ENCODE measurements at regions not wholly inside any gene's neighbourhood (a gene's known extent, or its start where the extent isn't known, plus 50 kb on each side); places are given as distances from the start of the nearest gene placed in this dataset.
A peak's percentile ranks its signal among the peaks of the same experiment; 100 is the strongest.

- no peak for DNase-seq (ENCODE audit: low spot score)
Observed at GRCh38 chr2:196361606-196362326, 190.4 kb upstream of the STK17B start.

DNA sequence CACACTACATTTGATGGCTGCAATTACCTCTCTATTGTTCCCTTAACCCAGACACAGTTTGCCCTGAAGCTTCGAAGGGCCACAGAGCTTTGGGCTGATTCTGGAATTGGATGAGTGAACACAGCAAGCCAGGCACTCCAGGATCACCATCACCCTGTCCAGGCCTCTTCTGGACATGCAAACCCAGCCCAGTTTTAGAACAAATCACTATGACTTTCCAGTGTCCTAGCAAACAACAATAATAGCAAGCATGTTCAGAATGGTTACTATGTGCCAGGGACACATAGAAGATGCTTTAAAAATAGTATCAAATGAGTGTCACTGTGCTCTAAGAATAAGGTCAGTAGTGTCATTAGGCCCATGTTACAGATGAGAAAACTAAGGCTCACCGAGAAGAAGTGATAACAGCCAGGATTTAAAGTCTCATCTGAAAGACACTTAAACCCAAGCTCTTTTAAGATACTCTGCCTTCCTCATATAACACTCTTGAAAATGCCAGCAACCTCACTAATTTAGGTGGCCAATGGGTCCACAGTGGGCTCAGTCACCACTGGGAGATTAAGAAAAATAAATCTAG is 191.7 kb upstream of the STK17B start:
- DNase-seq (ENCODE audit: low spot score), result no peak

DNA sequence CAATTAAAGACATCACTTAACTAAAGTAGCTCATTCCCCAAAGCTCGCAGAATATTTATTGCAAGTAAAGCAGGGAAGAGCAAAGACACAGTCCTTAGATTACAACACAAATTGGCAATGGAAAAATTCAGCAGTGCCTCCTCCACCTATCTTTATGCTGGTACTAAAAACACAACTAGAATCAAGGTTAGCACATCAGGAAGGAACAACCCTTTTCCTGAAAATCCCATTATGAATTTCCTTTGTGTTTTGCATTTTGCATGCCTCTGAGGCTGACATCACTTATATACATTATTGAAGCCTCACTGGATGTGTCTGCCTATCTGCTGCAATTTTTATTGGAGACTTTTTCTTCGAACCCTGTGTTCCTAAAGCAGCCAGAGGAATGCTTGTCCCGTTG is 193.8 kb upstream of the STK17B start:
- no peak for DNase-seq (ENCODE audit: low spot score)

DNA sequence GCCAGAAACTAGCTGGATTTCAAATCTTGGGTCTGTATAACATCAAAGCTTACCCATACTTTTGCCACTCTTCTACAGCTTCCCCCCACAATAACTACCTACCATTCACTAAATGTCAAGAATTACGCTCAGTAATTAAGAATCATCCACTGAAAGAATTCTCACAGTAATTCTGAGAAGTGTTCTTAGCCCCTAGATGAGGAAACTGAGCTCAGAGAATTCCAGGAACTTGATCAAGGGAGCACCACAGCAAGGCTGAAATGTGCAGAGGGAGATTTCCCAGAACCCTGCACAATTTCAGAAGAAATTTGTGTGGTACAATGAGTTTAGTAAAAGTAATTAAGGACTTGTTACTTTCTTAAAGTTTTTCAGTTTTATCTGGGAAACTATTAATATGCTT is 194.5 kb upstream of the STK17B start:
- peak; percentile 11 for DNase-seq (ENCODE audit: low spot score)

DNA sequence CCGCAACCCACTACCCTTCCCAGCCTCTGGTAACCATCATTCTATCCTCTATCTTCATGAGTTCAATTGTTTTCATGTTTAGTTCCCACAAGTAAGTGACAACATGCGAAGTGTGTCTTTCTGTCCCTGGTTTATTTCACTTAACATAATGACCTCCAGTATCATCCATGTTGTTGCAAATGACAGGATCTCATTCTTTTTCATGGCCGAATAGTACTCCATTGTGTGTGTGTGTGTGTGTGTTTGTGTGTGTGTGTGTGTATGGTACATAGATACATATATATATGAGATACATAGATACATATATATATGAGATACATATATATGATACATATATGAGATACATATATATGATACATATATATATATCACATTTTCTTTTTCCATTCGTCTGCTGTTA is 196.3 kb upstream of the STK17B start:
- DNase-seq (ENCODE audit: low spot score), result no peak

GRCh38 chr2:196368546-196369225 is 197.3 kb upstream of the STK17B start:
- DNase-seq (ENCODE audit: low spot score), result no peak

DNA sequence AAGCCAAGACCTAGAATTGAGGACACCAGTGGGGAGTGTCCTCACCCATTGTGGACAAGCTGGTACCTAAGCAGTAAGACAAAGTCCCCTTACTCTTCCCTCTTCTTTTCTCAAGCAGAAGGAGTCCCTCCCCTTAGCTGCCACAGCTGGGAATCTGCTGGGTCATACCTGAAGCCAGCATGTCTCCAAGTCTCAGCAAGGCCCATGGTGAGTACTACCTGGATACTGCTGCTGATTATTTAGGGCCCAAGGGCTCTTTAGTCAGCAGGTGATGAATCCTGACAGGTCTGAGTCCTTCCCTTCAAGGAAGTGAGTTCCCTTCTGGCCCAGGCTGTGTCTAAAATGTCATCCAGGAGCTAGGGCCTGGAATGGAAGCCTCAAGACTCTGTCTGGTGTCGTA is 198.6 kb upstream of the STK17B start:
- no peak for DNase-seq (ENCODE audit: low spot score)

- no peak for DNase-seq (ENCODE audit: low spot score)
Observed at GRCh38 chr2:196370381-196370780, 199.0 kb upstream of the STK17B start.

DNA sequence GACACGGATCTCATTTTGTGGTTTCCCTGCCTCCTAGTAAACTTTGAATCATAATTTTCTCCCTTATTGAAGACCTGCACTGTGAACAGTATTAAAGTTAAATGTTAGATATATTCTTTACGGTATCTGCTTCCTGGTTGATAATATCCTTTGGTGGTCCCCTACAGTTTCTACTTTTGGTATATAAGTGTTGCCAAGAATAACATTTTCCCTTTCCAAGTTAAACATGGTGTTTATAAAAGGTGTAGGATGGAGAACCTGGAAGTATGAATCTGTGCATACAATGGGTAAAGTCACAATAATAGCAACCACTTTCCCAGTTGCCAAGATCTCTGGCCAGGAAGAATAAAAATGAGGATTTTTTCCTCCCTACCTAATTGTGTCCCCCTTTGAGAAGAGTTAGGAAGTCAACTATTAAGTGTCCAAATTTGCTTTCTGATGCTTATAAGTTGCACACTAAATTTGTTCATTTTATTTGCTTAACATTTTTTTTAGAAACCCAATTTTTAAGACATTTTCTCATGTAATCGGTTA is 201.0 kb upstream of the STK17B start:
- DNase-seq (ENCODE audit: low spot score), result no peak

GRCh38 chr2:196372811-196373664 is 201.7 kb upstream of the STK17B start:
- DNase-seq (ENCODE audit: low spot score), result no peak

GRCh38 chr2:196376984-196377877 is 205.9 kb upstream of the STK17B start:
- no peak for DNase-seq (ENCODE audit: low spot score)

DNA sequence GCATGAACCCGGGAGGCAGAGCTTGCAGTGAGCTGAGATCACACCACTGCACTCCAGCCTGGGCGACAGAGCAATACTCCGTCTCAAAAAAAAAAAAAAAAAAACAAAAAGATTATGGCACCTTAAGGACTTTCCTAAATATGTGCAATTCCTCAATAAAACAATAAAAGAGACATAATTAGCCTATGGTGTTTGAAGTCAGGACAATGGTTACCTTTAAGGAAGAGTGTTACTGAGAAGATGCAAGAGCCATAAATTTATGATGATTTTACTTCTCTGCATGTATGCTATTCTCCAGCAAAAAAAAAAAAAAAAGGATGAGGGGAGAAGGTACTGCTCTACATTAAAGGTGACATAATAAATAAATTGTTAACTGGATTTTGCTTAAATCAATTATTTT is 208.2 kb upstream of the STK17B start:
- DNase-seq (ENCODE audit: low spot score), result no peak

- DNase-seq (ENCODE audit: low spot score), result no peak
Observed at GRCh38 chr2:196380098-196380497, 208.7 kb upstream of the STK17B start.

DNA sequence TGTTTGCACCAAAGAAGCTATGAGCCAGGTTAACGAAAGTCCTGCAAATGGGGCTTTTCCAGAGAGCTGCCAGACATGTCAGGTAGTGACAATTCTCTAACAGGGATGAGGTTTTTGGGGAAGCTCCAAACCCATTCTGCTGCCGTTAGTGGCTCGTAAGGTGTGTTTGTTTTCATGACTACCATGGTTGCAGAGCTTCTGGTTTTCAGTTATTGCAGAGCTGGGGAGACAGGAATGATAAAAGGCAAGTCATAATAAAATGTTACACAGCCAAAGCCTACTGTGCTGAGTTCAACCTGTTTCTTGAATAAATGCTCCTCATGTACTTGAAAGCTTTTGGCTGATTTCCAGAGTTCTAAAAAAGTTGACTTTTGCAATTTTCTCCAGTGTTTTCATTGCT is 209.2 kb upstream of the STK17B start:
- no peak for DNase-seq (ENCODE audit: low spot score)

DNA sequence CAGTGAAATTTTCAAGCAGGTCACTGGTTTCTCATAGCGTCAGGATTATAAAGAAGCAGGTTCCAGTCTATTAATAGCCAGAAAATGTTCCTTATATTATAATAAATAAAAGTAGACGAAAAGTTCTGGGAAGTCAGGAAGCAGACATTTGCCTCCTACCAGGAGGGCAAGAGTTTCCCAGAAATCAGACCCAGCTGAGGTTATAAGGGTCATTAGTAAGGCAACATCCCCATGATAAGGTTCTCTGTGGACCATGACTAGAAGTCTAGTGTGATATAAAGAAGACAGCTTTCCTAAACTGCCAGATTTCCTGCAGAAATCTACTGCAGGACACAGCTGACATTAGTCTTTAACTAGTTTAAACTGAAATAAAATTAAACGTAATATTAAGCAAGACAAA is 210.1 kb upstream of the STK17B start:
- no peak for DNase-seq (ENCODE audit: low spot score)

- DNase-seq (ENCODE audit: low spot score), result no peak
Observed at GRCh38 chr2:196383799-196384198, 212.4 kb upstream of the STK17B start.

DNA sequence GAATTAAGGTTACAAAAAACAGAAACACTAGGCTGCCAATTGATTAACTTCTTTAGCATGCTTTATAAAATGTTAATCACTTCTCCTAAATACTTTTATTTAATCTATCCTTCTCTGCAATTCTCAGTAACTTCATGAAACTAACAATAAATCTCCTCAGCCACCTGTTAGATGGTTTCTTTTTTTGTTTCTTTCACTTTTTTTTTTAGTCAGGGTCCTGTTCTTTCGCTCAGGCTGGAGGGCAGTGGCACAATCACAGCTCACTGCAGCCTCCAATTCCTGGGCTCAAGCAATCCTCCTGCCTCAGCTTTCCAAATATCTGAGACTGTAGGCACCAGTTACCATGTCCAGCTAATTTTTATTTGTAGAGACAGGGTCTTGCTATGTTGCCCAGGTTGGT is 213.4 kb upstream of the STK17B start:
- DNase-seq (ENCODE audit: low spot score), result no peak

- no peak for DNase-seq (ENCODE audit: low spot score)
Observed at GRCh38 chr2:196389670-196390069, 218.3 kb upstream of the STK17B start.

DNA sequence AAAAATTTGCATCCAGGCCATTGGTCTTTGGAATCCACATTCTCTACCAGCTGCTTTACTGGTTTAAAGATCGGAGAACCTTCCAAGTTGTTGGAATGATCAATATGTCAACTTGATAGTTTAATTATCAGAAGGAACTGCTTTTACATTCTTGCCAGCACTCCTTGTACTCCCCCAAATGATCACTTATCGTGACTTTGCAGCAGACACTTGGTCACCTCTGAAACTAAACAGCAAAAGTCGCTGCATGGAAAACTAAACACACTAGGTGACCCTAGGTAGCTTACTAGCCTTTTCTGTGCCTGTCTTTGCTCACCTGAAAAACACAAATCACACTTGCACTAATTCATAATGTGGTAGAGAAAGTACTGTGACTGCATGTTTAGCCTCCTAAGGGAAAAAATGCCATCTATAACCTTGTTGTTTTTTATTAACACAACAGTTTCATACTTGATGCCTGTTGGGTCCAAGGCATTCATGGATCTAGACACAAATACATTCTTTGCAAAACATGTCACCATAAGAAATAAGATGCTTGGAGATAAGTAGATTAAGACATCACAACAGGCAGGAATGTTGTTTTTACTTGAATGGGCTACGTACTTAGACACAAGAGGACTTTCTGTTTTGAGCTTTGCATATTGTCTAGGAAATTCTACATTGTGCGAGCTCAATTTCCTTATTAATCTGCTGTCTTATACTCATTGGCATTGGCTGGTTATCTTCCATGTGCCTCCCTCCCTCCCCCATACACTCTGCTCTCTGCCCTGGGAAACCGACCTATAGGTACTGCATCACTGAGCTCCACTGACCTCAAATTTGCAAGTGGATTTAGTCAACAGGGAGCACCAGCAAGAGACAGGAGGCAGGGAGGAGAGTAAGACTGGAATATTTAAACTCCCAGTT is 219.1 kb upstream of the STK17B start:
- no peak for DNase-seq (ENCODE audit: low spot score)

DNA sequence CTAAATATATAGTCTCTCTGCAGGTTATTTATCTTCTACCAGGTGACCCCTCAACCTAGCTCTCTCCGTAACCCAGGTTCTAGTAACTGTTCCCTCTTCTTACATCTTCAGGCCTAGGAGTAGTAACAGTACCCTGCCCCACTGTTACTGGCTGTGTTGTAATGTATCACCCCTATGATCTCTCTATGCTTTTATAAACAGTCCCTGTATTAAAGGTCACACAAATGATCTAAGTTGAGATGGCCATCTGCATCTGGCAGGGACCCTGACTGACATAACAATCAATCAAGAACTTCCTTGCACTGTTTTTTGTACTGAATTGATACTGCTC is 219.7 kb upstream of the STK17B start:
- no peak for DNase-seq (ENCODE audit: low spot score)
